ENCODE measurements at regions not wholly inside any gene's neighbourhood (a gene's known extent, or its start where the extent isn't known, plus 50 kb on each side); places are given as distances from the start of the nearest gene placed in this dataset.

- TF ChIP-seq CTCF (IDR thresholded peaks at IDR 0.05; ENCODE audit: insufficient read depth, low read length): no peak
- no peak overlapping the region for H3K4me3 ChIP-seq (ENCODE audit: low read depth, low read length)
- no peak for DNase-seq (ENCODE audit: low read depth)
Measured at GRCh38 chr5:68771732-68772131, 322.1 kb upstream of the SLC30A5 start.

- DNase-seq (ENCODE audit: low read depth): no peak
- no peak for TF ChIP-seq CTCF (IDR thresholded peaks at IDR 0.05; ENCODE audit: insufficient read depth, low read length)
Measured at GRCh38 chr5:68776381-68776780, 317.4 kb upstream of the SLC30A5 start.

GRCh38 chr5:68777135-68777534 lies 316.7 kb upstream of the SLC30A5 start:
- no peak for DNase-seq (ENCODE audit: low read depth)
- TF ChIP-seq CTCF (IDR thresholded peaks at IDR 0.05; ENCODE audit: insufficient read depth, low read length): no peak
- no peak overlapping the region for H3K4me3 ChIP-seq (ENCODE audit: low read depth, low read length)

More at GRCh38 chr5:68776381-68776780, 317.4 kb upstream of the SLC30A5 start:
- no peak overlapping the region for H3K4me3 ChIP-seq (ENCODE audit: low read depth, low read length)

GRCh38 chr5:68778484-68778883 lies 315.3 kb upstream of the SLC30A5 start:
- no peak for TF ChIP-seq CTCF (IDR thresholded peaks at IDR 0.05; ENCODE audit: insufficient read depth, low read length)
- H3K4me3 ChIP-seq (ENCODE audit: low read depth, low read length): no peak overlapping the region
- DNase-seq (ENCODE audit: low read depth): no peak

- no peak for TF ChIP-seq CTCF (IDR thresholded peaks at IDR 0.05; ENCODE audit: insufficient read depth, low read length)
- no peak overlapping the region for H3K4me3 ChIP-seq (ENCODE audit: low read depth, low read length)
- DNase-seq (ENCODE audit: low read depth): no peak
Measured at GRCh38 chr5:68780299-68780955, 313.4 kb upstream of the SLC30A5 start.

- no peak for TF ChIP-seq CTCF (IDR thresholded peaks at IDR 0.05; ENCODE audit: insufficient read depth, low read length)
Measured at GRCh38 chr5:68793074-68793473, 300.7 kb upstream of the SLC30A5 start.

GRCh38 chr5:68793993-68794392 lies 299.8 kb upstream of the SLC30A5 start:
- H3K4me3 ChIP-seq (ENCODE audit: low read depth, low read length): no peak overlapping the region
- TF ChIP-seq CTCF (IDR thresholded peaks at IDR 0.05; ENCODE audit: insufficient read depth, low read length): no peak
- no peak for DNase-seq (ENCODE audit: low read depth)

More at GRCh38 chr5:68793074-68793473, 300.7 kb upstream of the SLC30A5 start:
- no peak for DNase-seq (ENCODE audit: low read depth)
- no peak overlapping the region for H3K4me3 ChIP-seq (ENCODE audit: low read depth, low read length)

Data from fibroblast of the aortic adventitia (primary cell).